Kidney epithelial cell (primary cell): ENCODE measurements at regions not wholly inside any gene's neighbourhood (a gene's known extent, or its start where the extent isn't known, plus 50 kb on each side); places are given as distances from the start of the nearest gene placed in this dataset.

Experiments
- DNase-seq: peaks from one replicate; pipeline ENCODE4 v3.0.0-alpha.2; 2010; ENCODE audit warnings: low read depth
- H3K27me3 ChIP-seq: 2 replicates; pipeline ENCODE4 v1.6.0; 2011; ENCODE audit warnings: low read length; ENCODE audit not compliant: control insufficient read depth, insufficient read depth
- H3K36me3 ChIP-seq: 2 replicates; pipeline ENCODE4 v1.5.1; 2011; ENCODE audit warnings: low read length; ENCODE audit not compliant: control insufficient read depth, insufficient read depth
- H3K4me3 ChIP-seq: 2 replicates; pipeline ENCODE4 v1.5.1; 2011; ENCODE audit warnings: low read depth, mild to moderate bottlenecking, control low read depth, low read length
- CTCF ChIP-seq: IDR thresholded peaks from 2 replicates; pipeline ENCODE4 v1.5.1; 2011; ENCODE audit warnings: mild to moderate bottlenecking, moderate library complexity, low read length, control low read depth, inconsistent platforms; ENCODE audit not compliant: insufficient read depth, poor library complexity, severe bottlenecking

GRCh38 chr1:5691795-5692509 is 300.3 kb downstream of the NPHP4 start:
- H3K36me3 ChIP-seq: no peaks in the 10 kb centered on the region
- H3K4me3 ChIP-seq: no peak overlapping the region
- DNase-seq: no peak
- H3K27me3 ChIP-seq: no peaks in the 10 kb centered on the region
- no peak for TF ChIP-seq CTCF

GRCh38 chr1:5690898-5691297 is 301.3 kb downstream of the NPHP4 start:
- no peaks in the 10 kb centered on the region for H3K36me3 ChIP-seq
- no peaks in the 10 kb centered on the region for H3K27me3 ChIP-seq
- TF ChIP-seq CTCF: no peak
- DNase-seq: no peak
- H3K4me3 ChIP-seq: no peak overlapping the region

- no peak for DNase-seq
- no peaks in the 10 kb centered on the region for H3K36me3 ChIP-seq
- TF ChIP-seq CTCF: no peak
- H3K4me3 ChIP-seq: no peak overlapping the region
- H3K27me3 ChIP-seq: no peaks in the 10 kb centered on the region
These were observed 301.9 kb downstream of the NPHP4 start for GRCh38 chr1:5690291-5690690.

- no peak for TF ChIP-seq CTCF
- H3K27me3 ChIP-seq: no peaks in the 10 kb centered on the region
- H3K36me3 ChIP-seq: no peaks in the 10 kb centered on the region
- DNase-seq: no peak
- H3K4me3 ChIP-seq: no peak overlapping the region
These were observed 303.8 kb downstream of the NPHP4 start for GRCh38 chr1:5688081-5689077.

GRCh38 chr1:5686925-5687706 is 305.1 kb downstream of the NPHP4 start:
- no peak for TF ChIP-seq CTCF

More at GRCh38 chr1:5686925-5687706, 305.1 kb downstream of the NPHP4 start:
- no peaks in the 10 kb centered on the region for H3K27me3 ChIP-seq
- no peak overlapping the region for H3K4me3 ChIP-seq
- DNase-seq: no peak
- no peaks in the 10 kb centered on the region for H3K36me3 ChIP-seq
